CD4-positive, alpha-beta T cell (primary cell): ENCODE measurements at regions not wholly inside any gene's neighbourhood (a gene's known extent, or its start where the extent isn't known, plus 50 kb on each side); places are given as distances from the start of the nearest gene placed in this dataset.

Source experiments
- ATAC-seq: fragments of 200-7000 bp; cut with Tn5 transposase; one replicate; pipeline ENCODE4 v1.10.0; 2022; ENCODE audit warnings: mild to moderate bottlenecking; ENCODE audit not compliant: poor library complexity
- CTCF ChIA-PET: fragments of 350-600 bp; sonication (Branson Sonifier 250); formaldehyde crosslinking; loops from one replicate; lab custom pipeline; 2021; ENCODE audit warnings: antibody characterized with exemption, inconsistent platforms; lab: Charles Lee
- POLR2A ChIA-PET: fragments of 350-600 bp; sonication (Branson Sonifier 250); formaldehyde crosslinking; loops from one replicate; lab custom pipeline; 2021; ENCODE audit warnings: antibody characterized with exemption, inconsistent platforms; lab: Charles Lee
- DNase-seq, 14 experiments: peaks; one replicate each; pipeline ENCODE4 v3.0.0-alpha.2; 2013 to 2020; ENCODE audit warnings: mixed read lengths in 2 of 14
- H3K27ac ChIP-seq, 2 donors: one replicate each; pipeline versions ENCODE4 v1.5.1 to v1.7.0; 2013; ENCODE audit warnings: low read length in 2 of 2, low read depth in 1 of 2, mild to moderate bottlenecking in 1 of 2
- H3K27me3 ChIP-seq, 2 experiments: 1 replicate in 1 of 2; 2 replicates in 1 of 2; pipeline versions ENCODE4 v1.6.1 to v1.7.0; 2013; ENCODE audit warnings: low read length in 2 of 2, control low read depth in 1 of 2, mild to moderate bottlenecking in 1 of 2, moderate library complexity in 1 of 2; ENCODE audit not compliant: insufficient read depth in 2 of 2, control insufficient read depth in 1 of 2
- H3K36me3 ChIP-seq: one replicate; pipeline ENCODE4 v1.6.1; 2013; ENCODE audit warnings: low read length, control low read depth; ENCODE audit not compliant: insufficient read depth
- H3K4me1 ChIP-seq: one replicate; pipeline ENCODE4 v1.6.1; 2013; ENCODE audit warnings: low read length, control low read depth; ENCODE audit not compliant: insufficient read depth
- H3K4me3 ChIP-seq: one replicate; pipeline ENCODE4 v1.5.1; 2013; ENCODE audit warnings: mild to moderate bottlenecking, low read length, moderate library complexity
- H3K9me3 ChIP-seq, 2 experiments: 1 replicate in 1 of 2; 2 replicates in 1 of 2; pipeline versions ENCODE4 v1.6.1 to v1.7.0; 2013; ENCODE audit warnings: low read length in 2 of 2, mild to moderate bottlenecking in 2 of 2, control low read depth in 1 of 2, moderate library complexity in 1 of 2; ENCODE audit not compliant: control insufficient read depth in 1 of 2, insufficient read depth in 1 of 2
- H3K27ac Mint-ChIP-seq: one replicate; pipeline ENCODE4 v1.8.0; 2020; ENCODE audit warnings: mixed read lengths
- H3K27me3 Mint-ChIP-seq: one replicate; pipeline ENCODE4 v1.8.0; 2021; ENCODE audit warnings: mixed read lengths
- H3K36me3 Mint-ChIP-seq: one replicate; pipeline ENCODE4 v1.8.0; 2021; ENCODE audit warnings: low read depth, mixed read lengths
- H3K4me1 Mint-ChIP-seq: one replicate; pipeline ENCODE4 v1.8.0; 2021; ENCODE audit warnings: low read depth, mixed read lengths
- H3K4me3 Mint-ChIP-seq: one replicate; pipeline ENCODE4 v1.8.0; 2020; ENCODE audit warnings: mild to moderate bottlenecking, mixed read lengths
- H3K9me3 Mint-ChIP-seq: one replicate; pipeline ENCODE4 v1.8.0; 2020; ENCODE audit warnings: mixed read lengths
- CTCF ChIP-seq: fragments of 200-600 bp; IDR thresholded peaks from one replicate; pipeline ENCODE4 v1.8.0; 2022; ENCODE audit warnings: antibody characterized with exemption, mild to moderate bottlenecking
- intact Hi-C, 2 experiments: fragments of 100-400 bp; cut with DNase I in 1 of 2; cut with micrococcal nuclease in 1 of 2; formaldehyde crosslinking; loops; one replicate each; pipeline versions ENCODE4 v1.15.1 to v1.9.0; 2023 to 2025; cut with DNase I, micrococcal nuclease

DNA sequence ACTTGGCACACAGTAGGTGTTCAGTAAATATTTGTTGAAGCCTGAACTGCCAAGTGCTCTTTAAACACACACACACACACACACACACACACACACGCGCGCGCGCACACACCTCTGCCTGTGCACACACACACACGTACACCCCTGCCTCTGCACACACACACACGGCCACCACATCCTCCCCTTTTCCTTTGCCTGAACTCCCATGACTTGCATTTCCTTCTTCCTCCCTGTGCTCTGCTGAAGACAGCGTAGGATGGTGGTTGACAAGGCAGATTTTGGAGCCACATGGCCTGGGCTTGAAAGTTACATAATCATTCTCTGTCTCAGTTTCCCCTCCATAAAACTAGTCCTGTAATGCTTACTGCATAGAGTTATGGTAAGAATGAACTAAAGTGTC lies 712.3 kb downstream of the PTPRU start:
- H3K4me3 Mint-ChIP-seq = no peak overlapping the region
- CTCF ChIA-PET = no interaction called here
- no peaks in the 10 kb centered on the region for H3K36me3 Mint-ChIP-seq
- no peak for TF ChIP-seq CTCF
- Histone ChIP-seq H3K27ac (no peak overlapping the region), H3K9me3 (no peaks in the 10 kb centered on the region), H3K27me3 (peaks cover 6 to 8% of the 10 kb centered on the region in 2 experiments), H3K4me3 (no peak overlapping the region), H3K36me3 (no peaks in the 10 kb centered on the region), H3K4me1 (no peaks in the 10 kb centered on the region)
- no peaks in the 10 kb centered on the region for H3K9me3 Mint-ChIP-seq
- no peaks in the 10 kb centered on the region for H3K4me1 Mint-ChIP-seq
- ATAC-seq (no peak), DNase-seq (no peak)
- peaks cover 31% of the 10 kb centered on the region for H3K27me3 Mint-ChIP-seq
- intact Hi-C loops = no loop called here
- no peak overlapping the region for H3K27ac Mint-ChIP-seq
- POLR2A ChIA-PET = no interaction called here

GRCh38 chr1:29946057-29946456 lies 709.7 kb downstream of the PTPRU start:
- no peaks in the 10 kb centered on the region for H3K36me3 ChIP-seq
- ATAC-seq (no peak), DNase-seq (no peak)
- Mint-ChIP-seq H3K4me1 (no peaks in the 10 kb centered on the region), H3K4me3 (no peak overlapping the region), H3K27ac (no peak overlapping the region), H3K9me3 (no peaks in the 10 kb centered on the region), H3K36me3 (no peaks in the 10 kb centered on the region), H3K27me3 (peaks cover 29% of the 10 kb centered on the region)
- intact Hi-C loops = no loop called here
- H3K4me1 ChIP-seq = no peaks in the 10 kb centered on the region
- H3K4me3 ChIP-seq = no peak overlapping the region
- TF ChIP-seq CTCF = no peak
- H3K27me3 ChIP-seq = peaks cover 0 to 2% of the 10 kb centered on the region in 2 experiments
- H3K27ac ChIP-seq = no peak overlapping the region
- H3K9me3 ChIP-seq = peaks cover 0 to 4% of the 10 kb centered on the region in 2 experiments
- ChIA-PET POLR2A (no interaction called here), CTCF (no interaction called here)

DNA sequence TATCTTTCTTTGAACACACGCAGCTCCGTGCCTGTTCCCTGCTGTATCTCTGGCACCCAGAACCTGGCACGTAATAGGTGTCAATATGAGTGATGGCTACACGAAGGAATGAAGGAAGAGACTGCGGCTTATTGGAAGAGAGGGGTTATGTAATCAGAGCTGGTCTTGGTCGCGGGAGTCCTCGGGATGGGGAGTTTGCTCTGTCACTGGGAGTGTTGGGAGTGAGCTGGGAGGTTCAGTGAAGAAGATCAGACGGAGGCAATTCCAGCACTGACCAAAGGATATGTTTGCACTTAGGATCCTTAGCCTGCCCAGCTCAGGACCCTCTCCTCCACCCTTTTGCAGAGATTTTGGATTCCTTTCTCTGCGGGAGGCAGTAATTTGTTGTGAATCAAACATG lies 709.1 kb downstream of the PTPRU start:
- H3K9me3 ChIP-seq = peaks cover 0 to 4% of the 10 kb centered on the region in 2 experiments
- Mint-ChIP-seq H3K4me3 (no peak overlapping the region), H3K36me3 (no peaks in the 10 kb centered on the region), H3K27me3 (peaks cover 29% of the 10 kb centered on the region), H3K27ac (no peak overlapping the region), H3K9me3 (no peaks in the 10 kb centered on the region), H3K4me1 (no peaks in the 10 kb centered on the region)
- peaks cover 0 to 2% of the 10 kb centered on the region in 2 experiments for H3K27me3 ChIP-seq
- H3K36me3 ChIP-seq = no peaks in the 10 kb centered on the region
- intact Hi-C loops = no loop called here
- H3K4me3 ChIP-seq = no peak overlapping the region
- H3K27ac ChIP-seq = no peak overlapping the region
- no peak for DNase-seq
- POLR2A ChIA-PET = no interaction called here
- no peaks in the 10 kb centered on the region for H3K4me1 ChIP-seq
- no peak for TF ChIP-seq CTCF
- ATAC-seq = no peak
- CTCF ChIA-PET = no interaction called here
